COLO668 (cell line): ENCODE measurements at regions not wholly inside any gene's neighbourhood (a gene's known extent, or its start where the extent isn't known, plus 50 kb on each side); places are given as distances from the start of the nearest gene placed in this dataset.
"Not testable (repeated sequence)": the region's sequence is repeated elsewhere in the genome, so short reads cannot be mapped to it uniquely, and the experiment has no call there.

ENCODE experiments used
- DNase-seq: peaks from one replicate; lab custom pipeline; 2025; ENCODE audit not compliant: unreplicated experiment; lab: John Stamatoyannopoulos, UW

DNA sequence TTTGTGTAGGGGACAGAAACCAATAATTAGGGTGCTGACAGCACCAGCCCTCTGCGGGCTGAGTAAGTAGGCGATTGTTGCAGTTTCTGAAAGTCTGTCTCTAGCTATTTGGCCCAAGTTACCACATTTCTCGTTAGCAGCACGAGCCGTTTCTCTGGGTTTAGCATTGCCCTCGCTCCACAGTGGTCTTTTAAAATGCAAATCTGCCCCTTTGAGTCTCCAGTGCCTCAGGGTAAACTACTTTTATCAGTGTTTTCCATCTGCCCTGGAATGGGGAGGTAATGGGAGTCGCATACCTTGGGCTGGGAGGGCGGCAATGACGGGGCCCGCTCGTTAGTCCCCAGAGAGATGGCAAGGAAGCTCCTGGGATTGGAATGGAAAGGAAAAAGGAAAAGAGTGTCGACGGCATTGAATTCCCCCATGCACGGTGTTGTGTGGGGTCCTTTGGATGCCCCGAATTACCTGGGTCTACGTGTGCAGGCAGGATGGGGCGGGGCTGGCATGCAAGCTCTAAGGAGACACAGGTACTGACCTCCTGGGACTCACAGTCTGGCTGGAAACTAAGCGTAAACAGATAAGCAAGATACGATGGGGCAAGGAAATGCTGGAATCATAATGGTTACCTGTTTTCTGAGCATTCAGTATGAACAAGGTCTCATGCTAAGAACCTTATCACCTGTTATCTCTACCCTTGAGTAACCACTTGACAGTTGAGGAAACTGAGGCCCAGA lies 131.8 kb upstream of the MAP1LC3B2 start:
- no peak for DNase-seq

DNA sequence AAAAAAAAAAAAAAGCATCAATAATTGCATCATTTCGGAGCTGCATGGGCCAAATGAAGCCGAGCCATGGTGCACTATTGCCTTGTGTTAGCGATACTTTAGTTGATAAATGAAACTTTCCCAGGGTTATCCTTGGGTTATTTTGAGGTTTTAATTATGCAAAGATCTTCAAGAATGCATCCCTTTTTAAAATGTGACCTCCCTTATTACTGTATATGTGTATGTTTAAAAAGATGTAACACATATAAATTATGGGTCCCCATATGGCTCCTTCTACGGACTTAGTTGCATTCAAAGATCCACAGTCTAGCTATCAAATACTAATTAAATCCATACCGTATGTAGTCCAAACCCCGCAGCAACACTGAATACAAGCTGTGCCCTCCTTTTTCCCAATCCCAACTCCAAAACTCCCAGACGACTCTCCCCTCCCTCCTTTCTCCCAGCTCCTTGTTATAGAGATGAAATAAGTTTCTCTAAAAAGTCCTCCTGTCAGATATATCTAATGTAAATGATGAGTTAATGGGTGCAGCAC lies 129.3 kb upstream of the MAP1LC3B2 start:
- DNase-seq, result no peak

DNA sequence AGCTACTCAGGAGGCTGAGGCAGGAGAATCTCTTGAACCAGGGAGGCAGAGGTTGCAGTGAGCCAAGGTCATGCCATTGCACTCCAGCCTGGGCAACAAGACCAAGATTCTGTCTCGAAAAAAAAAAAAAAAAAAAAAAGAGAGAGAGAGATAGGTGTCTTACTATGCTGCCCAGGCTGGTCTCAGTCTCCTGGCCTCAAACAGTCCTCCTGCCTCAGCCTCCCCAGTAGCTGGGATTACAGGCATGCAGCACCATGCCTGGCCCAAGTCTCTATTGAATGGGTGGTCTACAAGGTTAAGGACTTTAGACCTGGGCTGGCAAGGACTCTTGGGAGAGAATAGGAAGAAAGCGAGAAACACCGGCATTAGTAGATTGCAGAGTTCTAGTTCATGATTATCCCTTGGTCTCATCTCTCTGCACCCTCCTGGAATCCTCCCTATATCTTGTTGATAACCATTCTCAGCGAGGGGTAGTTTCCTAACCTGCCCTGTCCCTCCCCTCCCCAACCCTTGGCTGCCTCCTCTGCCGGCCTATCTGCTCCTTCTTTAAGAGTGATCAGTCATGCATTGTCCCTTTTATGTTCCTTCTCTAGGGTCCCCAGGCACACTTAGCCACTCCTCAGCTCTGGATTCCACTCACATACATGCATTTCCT lies 128.1 kb upstream of the MAP1LC3B2 start:
- no peak for DNase-seq

DNA sequence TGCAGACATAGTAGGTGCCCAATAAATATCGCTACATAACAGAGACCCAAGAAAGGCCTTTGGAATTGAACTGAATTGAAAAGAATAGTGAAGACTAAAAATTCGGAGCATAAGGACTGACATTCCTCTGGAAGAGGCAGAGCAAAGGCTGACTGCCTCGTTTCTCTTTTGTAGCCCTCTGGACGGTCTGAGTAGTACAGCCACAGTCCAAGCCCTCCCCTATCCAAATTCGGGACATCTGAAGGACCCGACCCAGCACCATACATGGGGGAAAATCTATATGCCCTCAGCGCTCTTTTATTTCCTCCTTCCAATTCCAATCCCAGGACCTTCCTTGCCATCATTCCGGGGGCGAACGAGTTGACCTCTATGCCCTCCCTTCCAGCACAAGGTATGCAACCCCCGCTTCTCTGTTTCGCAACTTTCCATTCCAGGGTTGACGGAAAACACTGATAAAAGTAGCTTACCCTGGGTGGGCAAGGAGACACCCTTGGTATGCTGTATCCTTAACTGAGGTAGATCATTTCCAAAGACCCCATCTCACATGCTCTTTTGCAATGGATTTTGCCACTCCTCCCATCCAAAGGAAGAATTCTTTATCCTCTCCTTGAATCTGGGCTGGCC lies 127.4 kb upstream of the MAP1LC3B2 start:
- DNase-seq, result no peak

DNA sequence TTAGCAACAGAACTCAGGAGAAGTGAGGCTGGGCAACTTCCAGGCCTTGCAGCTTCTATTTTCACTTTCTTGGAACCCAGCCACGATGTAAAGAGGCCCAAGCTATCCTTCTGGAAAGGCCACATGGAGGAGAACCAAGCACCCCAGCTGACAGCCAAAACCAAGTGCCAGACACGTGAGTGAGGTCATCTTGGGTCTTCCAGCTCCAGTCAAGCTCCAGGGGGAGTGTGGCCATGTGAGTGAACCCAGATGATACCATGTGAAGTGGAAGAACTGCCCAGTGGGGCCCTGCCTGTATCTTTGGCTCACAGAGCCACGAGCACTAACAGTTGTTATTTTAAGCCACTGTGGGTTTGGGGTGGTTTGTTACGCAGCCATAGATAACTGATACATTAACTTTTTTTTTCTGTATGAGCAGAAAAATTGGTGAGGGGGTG lies 126.8 kb upstream of the MAP1LC3B2 start:
- DNase-seq, result no peak

DNA sequence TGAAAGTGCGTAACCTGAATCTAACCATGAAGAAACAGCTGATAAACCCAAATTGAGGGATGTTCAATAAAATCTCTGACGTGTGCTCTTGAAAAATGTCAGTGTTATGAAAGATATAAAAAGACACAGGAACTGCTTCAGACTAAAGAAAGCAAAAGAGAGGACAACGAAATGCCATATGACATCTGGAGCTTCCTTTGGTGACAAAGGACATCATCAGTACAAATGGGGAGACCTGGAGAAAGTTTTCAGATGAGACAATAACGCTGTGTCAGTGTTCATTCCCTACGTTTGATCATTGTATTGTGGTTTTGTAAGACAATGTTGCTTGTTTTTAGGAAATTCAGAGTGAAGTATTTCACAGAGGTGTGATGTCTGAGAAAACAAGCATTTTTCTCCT lies 125.9 kb upstream of the MAP1LC3B2 start:
- DNase-seq, result no peak

DNA sequence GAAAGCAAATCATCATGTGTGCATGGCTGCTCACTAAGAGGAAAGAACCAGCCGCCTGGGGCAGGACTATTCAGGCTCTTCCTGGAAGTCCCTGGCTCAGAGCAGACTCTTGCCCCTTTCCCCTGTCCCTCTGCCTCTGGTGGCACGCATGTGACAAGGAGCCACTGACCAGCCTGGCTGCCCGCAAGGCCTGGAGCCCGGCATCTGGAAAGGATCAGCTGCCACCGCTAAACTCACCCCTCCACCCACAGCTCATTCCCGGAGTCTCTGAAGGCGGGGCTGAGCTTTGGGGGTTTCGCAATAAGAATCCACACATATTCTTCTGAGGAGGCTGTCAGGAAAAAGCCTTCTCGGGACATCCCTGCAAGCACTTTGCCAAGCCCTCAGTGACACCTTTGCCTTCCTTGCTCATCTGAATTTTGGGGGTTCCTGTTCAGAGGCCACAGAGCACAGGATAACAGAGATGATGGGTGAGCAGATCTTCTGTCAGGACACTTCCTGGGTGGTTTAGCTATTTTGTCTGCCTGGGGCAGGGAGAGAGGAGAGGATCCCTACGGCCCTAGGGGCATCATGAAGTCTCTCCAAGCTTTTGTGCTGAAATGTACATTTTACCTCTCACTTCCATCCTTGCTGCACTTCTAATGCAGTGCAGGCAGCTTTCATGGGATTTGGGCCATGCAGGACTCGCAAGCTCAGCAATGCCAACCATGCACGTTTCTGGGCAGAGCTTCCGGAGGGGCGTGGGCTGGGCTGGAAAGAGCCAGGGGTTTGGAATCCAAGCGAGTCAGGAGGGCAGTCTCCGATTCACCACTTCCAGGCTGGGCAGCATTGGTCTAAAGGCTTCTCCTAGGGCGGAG lies 124.8 kb upstream of the MAP1LC3B2 start:
- DNase-seq, result peak; percentile 10

DNA sequence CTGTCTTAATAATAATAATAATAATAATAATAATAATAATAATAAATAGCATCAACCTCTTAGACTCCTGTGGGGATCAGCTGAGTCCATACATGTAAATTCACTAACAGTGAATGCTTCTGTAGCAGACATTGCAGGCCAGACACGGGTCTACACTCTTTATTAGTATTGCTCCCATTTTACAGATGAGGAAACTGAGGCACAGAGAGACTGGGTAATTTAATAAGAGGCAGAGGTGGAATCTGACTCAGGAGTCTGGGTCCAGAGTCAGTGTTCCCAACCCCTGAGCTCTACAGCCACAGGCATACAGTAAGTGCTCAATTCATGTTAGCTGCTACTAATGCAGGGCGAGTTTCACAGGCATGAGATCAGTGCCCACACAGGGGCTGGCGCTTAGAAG lies 123.2 kb upstream of the MAP1LC3B2 start:
- no peak for DNase-seq

DNA sequence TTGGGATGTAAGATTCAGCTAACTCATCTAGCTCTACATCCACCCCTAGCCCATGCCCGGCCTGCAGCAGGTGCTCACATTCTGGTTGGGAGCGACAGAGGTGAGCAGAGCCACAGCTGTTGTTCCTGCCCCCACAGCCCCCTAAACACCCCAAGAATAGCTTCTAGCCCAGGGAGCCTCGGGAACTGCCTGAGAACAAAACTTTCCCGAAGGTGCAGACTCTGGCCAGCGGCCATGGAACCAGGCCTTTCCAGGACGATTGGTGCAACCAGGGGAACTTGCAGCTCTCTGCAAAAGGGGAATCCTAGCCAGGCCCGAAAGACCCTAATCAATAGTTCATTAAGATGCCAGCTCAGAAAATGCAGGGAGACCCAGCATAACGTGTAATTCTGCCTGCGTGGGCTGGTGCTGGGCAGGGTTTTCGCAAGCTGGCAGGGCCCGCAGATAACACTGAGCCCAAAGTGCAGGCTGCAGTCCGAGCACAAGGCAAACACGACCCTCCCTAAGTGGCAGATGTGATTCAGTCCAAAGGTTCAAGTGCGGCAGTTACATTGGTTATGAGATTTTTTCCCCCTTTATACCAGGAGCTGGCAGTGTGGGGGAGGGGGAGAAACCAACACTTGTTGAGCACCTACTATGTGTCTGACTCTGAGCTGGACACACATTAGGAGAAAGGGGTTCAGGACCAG lies 122.5 kb upstream of the MAP1LC3B2 start:
- no peak for DNase-seq

DNA sequence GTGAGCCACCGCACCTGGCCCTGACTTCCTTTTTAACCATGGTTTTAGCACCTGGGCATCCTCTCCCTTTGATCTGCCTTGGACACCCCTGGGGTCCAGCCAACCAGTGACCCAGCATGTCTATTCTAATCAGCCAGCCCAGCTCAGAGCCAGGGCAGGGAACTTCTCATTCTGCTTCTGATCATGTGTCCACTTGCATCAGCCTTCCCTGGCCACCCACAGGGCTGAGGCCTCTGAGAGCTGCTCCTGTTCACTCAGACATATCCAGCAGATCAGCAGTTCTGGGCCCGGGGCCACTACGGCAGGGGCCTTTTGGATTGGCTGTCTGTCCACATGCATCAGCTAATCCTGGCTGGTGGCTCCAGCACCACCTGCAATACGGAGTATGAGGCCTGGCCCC lies 117.9 kb upstream of the MAP1LC3B2 start:
- no peak for DNase-seq

DNA sequence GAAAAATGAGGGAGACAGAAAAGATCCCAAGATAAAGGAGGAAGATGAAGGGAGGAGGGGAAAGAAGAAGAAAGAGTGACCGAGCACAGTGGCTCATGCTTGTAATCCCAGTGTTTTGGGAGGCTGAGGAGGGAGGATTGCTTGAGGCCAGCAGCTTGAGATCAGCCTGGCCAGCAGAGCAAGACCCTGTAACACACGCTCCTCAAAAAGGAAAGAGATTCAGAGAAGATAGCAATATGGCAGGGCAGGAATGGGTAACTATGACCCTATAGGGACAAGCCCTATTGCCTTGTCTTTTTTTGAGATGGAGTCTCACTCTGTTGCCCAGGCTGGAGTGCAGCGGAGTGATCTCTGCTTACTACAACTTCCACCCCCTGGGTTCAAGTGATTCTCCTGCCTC lies 116.9 kb upstream of the MAP1LC3B2 start:
- DNase-seq, result no peak

DNA sequence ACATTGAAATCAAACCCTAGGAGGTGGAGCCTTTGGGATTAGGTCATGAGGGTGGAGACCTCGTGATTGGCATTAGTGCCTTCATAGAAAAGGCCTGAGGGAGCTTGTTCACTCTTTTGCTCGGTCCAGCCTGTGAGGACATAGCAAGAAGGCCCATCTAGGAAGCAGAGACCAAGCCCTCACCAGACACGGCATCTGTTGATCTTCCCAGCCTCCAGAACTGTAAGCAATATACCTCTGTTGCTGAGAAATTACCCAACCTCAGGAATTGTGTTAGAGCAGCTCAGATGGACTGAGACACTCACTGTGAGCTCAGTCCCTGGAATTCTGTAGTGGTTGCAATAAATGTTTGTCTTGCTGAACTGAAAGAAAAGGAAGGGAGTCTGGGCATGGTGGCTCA lies 116.2 kb upstream of the MAP1LC3B2 start:
- no peak for DNase-seq

DNA sequence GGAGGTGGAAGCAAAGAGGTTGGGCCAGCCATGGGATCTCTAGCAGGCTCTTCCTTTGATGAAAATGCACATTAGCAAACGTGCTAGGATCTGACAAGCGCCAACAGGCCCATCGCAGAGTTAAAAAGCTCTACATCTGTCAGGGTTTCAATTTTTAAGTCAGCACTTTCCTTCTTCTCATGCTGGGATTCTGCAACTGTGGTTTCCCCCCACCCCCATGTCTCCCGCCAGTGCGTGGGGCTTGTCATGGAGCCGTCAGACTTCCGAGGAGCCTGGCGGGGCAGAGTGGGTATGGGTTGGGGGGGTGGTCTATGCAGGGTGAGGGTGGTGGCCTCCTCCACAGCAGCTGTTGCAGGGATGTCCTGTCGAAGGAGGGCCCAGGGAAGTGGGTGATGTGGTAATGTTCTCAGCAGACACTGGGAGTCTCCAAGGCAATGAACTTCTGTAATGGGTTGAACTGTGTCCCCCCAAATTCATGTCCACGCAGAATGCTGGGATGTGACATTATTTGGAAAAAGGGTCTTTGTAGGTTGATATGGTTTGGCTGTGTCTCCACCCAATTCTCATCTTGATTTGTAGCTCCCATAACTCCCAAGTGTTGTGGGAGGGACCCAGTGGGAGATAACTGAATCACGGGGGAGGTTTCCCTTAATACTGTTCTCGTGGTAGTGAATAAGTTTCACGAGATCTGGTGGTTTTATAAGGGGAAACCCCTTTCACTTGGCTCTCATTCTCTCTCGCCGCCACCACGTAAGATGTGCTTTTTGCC lies 115.2 kb upstream of the MAP1LC3B2 start:
- no peak for DNase-seq

DNA sequence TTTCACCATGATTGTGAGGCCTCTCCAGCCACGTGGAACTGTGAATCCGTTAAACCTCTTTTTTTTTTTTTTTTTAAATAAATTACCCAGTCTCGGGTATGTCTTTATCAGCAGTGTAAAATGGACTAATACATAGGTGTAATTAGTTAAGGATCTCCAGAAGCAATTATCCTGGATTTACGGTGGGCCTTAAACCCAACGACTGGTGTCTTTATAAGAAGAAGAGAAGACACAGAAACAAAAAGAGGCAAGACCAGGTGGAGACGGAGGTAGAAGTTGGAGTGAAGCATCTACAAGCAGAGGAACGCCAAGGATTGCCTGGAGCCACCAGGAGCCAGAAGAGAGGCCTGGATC lies 114.6 kb upstream of the MAP1LC3B2 start:
- no peak for DNase-seq

DNA sequence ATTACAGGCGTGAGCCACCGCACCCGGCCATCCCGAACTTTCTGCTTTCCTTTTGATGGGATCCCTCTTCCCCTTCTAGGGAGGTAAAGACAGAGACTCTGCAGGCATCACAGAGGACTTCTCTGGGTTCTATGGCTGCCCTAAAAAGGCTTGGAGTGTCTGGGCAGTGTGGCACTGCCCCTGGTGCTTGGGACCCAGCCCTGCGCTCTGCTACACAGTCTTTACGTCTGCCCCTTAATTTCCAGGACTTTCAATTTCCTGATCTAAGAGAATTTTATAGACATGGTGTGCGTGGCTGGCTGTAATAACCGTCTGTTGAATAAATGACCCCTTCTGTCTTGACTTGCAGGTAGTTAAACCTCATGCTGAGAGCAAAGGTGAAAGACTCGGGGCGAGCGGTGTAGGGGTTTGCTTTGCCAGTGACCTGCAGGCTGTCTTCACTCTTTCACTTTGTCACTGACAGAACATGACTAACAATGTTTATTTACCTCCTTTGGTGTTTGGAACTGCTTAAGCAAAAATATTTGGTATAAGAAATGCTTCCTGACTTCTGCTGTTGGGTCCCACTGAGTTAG lies 110.9 kb upstream of the MAP1LC3B2 start:
- no peak for DNase-seq

DNA sequence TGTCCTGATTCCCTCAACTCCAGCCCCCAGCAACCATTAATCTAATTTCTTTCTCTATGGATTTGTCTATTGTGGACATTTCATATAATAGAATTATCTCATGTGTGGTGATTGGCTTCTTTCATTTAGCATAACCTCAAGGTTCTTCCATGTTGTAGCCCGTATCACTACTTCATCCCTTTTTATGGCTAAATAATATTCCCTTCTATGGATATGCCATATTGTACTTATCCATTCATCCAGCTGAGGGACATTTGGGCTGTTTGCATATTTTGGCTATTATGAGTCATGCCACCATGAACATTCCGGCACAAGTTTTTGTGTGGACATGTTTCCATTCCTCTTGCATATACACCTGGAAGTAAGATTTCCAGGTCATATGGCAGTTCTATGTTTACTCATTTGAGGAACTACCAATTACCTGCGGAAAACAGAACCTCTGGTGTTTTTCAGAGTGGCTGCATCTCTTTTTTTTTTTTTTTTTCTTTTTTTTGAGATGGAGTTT lies 108.7 kb upstream of the MAP1LC3B2 start:
- DNase-seq, result no peak

DNA sequence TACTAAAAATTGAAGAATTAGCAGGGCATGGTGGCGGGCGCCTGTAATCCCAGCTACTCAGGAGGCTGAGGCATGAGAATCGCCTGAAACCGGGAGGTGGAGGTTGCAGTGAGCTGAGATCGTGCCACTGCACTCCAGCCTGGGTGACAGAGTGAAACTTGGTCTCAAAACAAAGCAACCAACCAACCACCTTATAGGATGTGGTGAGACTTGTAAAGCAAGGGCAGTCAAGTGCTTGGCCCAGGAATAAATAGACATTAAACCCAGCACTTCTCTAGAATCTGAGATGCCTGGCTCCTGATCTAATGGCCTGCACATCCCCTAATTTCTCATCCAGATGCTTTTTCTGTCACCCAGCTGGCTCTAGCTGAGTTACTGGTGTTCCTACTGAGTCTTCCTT lies 106.2 kb upstream of the MAP1LC3B2 start:
- DNase-seq, result not testable (repeated sequence)

DNA sequence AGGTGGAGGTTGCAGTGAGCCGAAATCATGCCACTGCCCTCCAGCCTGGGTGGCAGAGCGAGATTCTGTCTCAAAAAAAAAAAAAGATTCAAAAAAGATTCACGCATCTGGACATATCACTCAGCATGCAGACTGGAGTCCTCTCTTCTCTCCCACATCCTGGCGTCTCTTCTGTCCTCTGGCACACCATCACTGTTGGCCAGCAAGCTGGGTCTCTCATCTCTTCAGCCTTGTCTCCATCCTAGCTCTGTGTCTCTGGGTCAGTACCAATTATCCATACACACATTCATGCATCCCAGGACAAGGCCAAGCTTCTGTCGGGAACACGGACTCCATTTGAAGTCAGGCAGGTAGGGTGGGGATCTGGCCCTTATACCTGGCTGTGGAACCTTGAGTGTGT lies 105.5 kb upstream of the MAP1LC3B2 start:
- DNase-seq, result no peak

DNA sequence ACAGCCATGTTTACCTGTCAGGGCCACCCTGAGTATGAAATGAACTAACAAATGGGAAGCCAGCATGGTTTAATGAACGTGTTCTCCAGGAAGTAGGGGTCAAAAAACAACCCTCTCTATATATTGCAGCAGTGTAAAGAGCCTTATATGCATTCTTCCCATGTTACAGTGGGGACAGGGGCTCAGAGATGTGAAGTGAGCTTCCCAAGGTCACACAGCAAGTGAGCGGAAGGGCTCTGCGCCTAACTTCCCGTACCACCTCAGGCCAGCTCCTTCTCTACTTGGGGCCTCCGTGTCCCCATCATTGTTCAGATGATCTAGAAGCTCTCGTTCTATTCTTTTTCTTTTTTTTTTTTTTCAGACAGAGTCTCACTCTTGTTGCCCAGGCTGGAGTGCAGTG lies 105.1 kb upstream of the MAP1LC3B2 start:
- DNase-seq, result no peak
